CD4-positive, alpha-beta memory T cell (primary cell): ENCODE measurements at regions not wholly inside any gene's neighbourhood (a gene's known extent, or its start where the extent isn't known, plus 50 kb on each side); places are given as distances from the start of the nearest gene placed in this dataset.

Experiments
- CTCF ChIA-PET: fragments of 350-600 bp; sonication (Branson Sonifier 250); formaldehyde crosslinking; loops from one replicate; lab custom pipeline; 2021; ENCODE audit warnings: inconsistent platforms; ENCODE audit not compliant: partially characterized antibody; lab: Charles Lee
- POLR2A ChIA-PET: fragments of 350-600 bp; sonication (Branson Sonifier 250); formaldehyde crosslinking; loops from one replicate; lab custom pipeline; 2021; ENCODE audit not compliant: partially characterized antibody; lab: Charles Lee
- DNase-seq, 5 donors: peaks; one replicate each; pipeline versions ENCODE4 v3.0.0 to v3.0.0-alpha.2; 2020 to 2022; ENCODE audit warnings: mixed read lengths in 1 of 5
- H3K27ac ChIP-seq: one replicate; pipeline ENCODE4 v1.7.0; 2013; ENCODE audit warnings: low read depth, low read length
- H3K27me3 ChIP-seq: 2 replicates; pipeline ENCODE4 v1.7.0; 2013; ENCODE audit warnings: mild to moderate bottlenecking, low read length, moderate library complexity; ENCODE audit not compliant: insufficient read depth
- H3K36me3 ChIP-seq: 2 replicates; pipeline ENCODE4 v1.7.0; 2013; ENCODE audit warnings: mild to moderate bottlenecking, low read length, moderate library complexity; ENCODE audit not compliant: insufficient read depth
- H3K4me1 ChIP-seq: 2 replicates; pipeline ENCODE4 v1.7.0; 2013; ENCODE audit warnings: mild to moderate bottlenecking, low read length, moderate library complexity; ENCODE audit not compliant: insufficient read depth
- H3K4me3 ChIP-seq, 2 donors: one replicate each; pipeline ENCODE4 v1.7.0; 2013; ENCODE audit warnings: low read length in 2 of 2, mild to moderate bottlenecking in 1 of 2
- H3K9me3 ChIP-seq, 2 donors: one replicate each; pipeline ENCODE4 v1.7.0; 2013; ENCODE audit warnings: low read length in 2 of 2, control low read depth in 1 of 2; ENCODE audit not compliant: control insufficient read depth in 1 of 2
- H3K27ac Mint-ChIP-seq, 7 donors: one replicate each; pipeline ENCODE4 v1.8.0; 2020 to 2021; ENCODE audit warnings: mixed read lengths in 7 of 7, mild to moderate bottlenecking in 6 of 7, inconsistent platforms in 3 of 7, moderate library complexity in 3 of 7
- H3K27me3 Mint-ChIP-seq, 2 donors: one replicate each; pipeline ENCODE4 v1.8.0; 2020 to 2021; ENCODE audit warnings: mixed read lengths in 2 of 2
- H3K36me3 Mint-ChIP-seq, 2 donors: one replicate each; pipeline ENCODE4 v1.8.0; 2020 to 2021; ENCODE audit warnings: mixed read lengths in 2 of 2, inconsistent platforms in 1 of 2, mild to moderate bottlenecking in 1 of 2
- H3K4me1 Mint-ChIP-seq, 4 donors: one replicate each; pipeline ENCODE4 v1.8.0; 2020 to 2021; ENCODE audit warnings: mixed read lengths in 4 of 4, mild to moderate bottlenecking in 1 of 4
- H3K4me3 Mint-ChIP-seq, 8 donors: one replicate each; pipeline ENCODE4 v1.8.0; 2020 to 2021; ENCODE audit warnings: mixed read lengths in 8 of 8, mild to moderate bottlenecking in 7 of 8, moderate library complexity in 6 of 8, inconsistent platforms in 3 of 8
- H3K9me3 Mint-ChIP-seq, 8 donors: one replicate each; pipeline ENCODE4 v1.8.0; 2020 to 2021; ENCODE audit warnings: mixed read lengths in 8 of 8, mild to moderate bottlenecking in 5 of 8, inconsistent platforms in 3 of 8, moderate library complexity in 1 of 8
- intact Hi-C: fragments of 100-400 bp; cut with micrococcal nuclease; formaldehyde crosslinking; loops from one replicate; pipeline ENCODE4 v1.15.1; 2023

DNA sequence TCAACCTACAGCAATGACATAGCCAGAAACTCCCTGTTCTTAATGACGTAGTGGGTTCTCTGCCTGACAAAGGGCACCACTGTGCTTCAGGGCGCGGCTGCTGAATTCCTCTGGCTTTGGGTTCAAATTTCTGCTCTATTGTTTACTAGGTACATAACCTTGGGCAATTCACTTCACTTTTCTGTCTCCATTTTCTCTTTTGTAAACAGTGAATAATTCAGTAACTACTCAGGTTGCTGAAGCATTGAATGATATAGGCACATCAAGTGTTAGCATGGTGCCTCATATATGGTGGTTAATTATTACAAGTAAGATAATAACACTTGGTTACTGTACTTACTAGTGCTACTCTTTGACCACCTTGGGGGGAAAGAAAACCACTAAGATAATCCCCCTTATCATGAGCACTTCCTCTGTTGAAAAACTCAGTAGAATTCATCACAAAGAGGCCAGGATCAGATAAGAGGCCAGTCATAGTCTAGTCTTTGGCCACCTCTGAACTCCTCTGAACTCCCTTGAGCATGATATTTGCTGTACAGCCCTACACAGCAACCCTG is 92.0 kb upstream of the AHR start:
- Mint-ChIP-seq H3K4me1 (peaks cover 0 to 7% (median 0%) of the 10 kb centered on the region in 4 donors), H3K27ac (no peak overlapping the region), H3K4me3 (no peak overlapping the region), H3K36me3 (no peaks in the 10 kb centered on the region), H3K9me3 (peaks cover 0 to 1% (median 0%) of the 10 kb centered on the region in 8 donors), H3K27me3 (no peaks in the 10 kb centered on the region)
- no peaks in the 10 kb centered on the region for H3K36me3 ChIP-seq
- intact Hi-C loops, result no loop called here
- ChIA-PET POLR2A (no interaction called here), CTCF (interaction anchor here (1.0 kb wide), 1 partner anchor 9 kb away, joined by 3 read pairs; no protein-coding TSS in a partner anchor)
- no peaks in the 10 kb centered on the region for H3K9me3 ChIP-seq
- no peak overlapping the region for H3K27ac ChIP-seq
- DNase-seq, result no peak
- no peaks in the 10 kb centered on the region for H3K4me1 ChIP-seq
- H3K4me3 ChIP-seq, result no peak overlapping the region
- no peaks in the 10 kb centered on the region for H3K27me3 ChIP-seq

- H3K36me3 Mint-ChIP-seq, result no peaks in the 10 kb centered on the region
- peaks cover 0 to 7% (median 0%) of the 10 kb centered on the region in 4 donors for H3K4me1 Mint-ChIP-seq
- no peak overlapping the region for H3K27ac ChIP-seq
- peaks cover 0 to 1% (median 0%) of the 10 kb centered on the region in 8 donors for H3K9me3 Mint-ChIP-seq
- POLR2A ChIA-PET, result no interaction called here
- no peaks in the 10 kb centered on the region for H3K36me3 ChIP-seq
- H3K27me3 Mint-ChIP-seq, result no peaks in the 10 kb centered on the region
- no peak overlapping the region for H3K27ac Mint-ChIP-seq
- no peaks in the 10 kb centered on the region for H3K9me3 ChIP-seq
- no peaks in the 10 kb centered on the region for H3K27me3 ChIP-seq
- no peak for DNase-seq
- H3K4me3 ChIP-seq, result no peak overlapping the region
- intact Hi-C loops, result no loop called here
- H3K4me1 ChIP-seq, result no peaks in the 10 kb centered on the region
- no peak overlapping the region for H3K4me3 Mint-ChIP-seq
- CTCF ChIA-PET, result interaction anchor here (0.8 to 2.0 kb wide), 2 partner anchors 224 to 227 kb away, joined by 3 to 4 read pairs; no protein-coding TSS in a partner anchor
These were observed 91.2 kb upstream of the AHR start for GRCh38 chr7:17207220-17207619.

- Mint-ChIP-seq H3K27ac (no peak overlapping the region), H3K4me3 (no peak overlapping the region), H3K27me3 (no peaks in the 10 kb centered on the region), H3K36me3 (no peaks in the 10 kb centered on the region), H3K4me1 (peaks cover 0 to 7% (median 0%) of the 10 kb centered on the region in 4 donors), H3K9me3 (no peaks in the 10 kb centered on the region)
- intact Hi-C loops, result no loop called here
- Histone ChIP-seq H3K4me1 (no peaks in the 10 kb centered on the region), H3K9me3 (no peaks in the 10 kb centered on the region), H3K27me3 (no peaks in the 10 kb centered on the region), H3K4me3 (no peak overlapping the region), H3K36me3 (no peaks in the 10 kb centered on the region), H3K27ac (no peak overlapping the region)
- ChIA-PET POLR2A (no interaction called here), CTCF (interaction anchor here (2.0 kb wide), 1 partner anchor 226 kb away, joined by 4 read pairs; no protein-coding TSS in a partner anchor)
- DNase-seq, result no peak
These were observed 89.4 kb upstream of the AHR start for GRCh38 chr7:17209101-17209500.

DNA sequence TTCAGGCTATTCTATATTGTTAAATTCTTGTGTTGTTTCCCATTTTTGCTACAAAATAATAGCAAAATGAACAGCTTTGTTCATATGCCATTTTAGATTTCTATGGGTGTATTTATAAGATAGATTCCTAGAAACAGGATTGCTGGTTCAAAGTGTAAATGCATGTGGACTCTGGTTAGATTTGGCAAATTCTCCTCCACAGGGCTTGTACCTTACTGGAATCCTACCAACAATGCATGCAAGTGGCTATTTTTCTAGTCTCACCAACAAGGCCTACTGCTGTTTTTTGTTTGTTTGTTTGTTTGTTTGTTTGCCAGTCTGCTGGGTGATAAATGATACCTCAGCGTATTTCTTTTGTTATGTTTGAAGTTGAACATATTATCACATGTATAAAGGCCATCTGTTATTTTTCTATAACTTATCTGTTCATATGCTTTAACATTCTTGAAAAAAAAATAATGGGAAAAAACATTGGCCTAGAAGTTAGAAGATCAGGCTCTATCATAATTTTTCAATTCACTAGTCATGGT is 87.1 kb upstream of the AHR start:
- Histone ChIP-seq H3K9me3 (no peaks in the 10 kb centered on the region), H3K4me3 (no peak overlapping the region), H3K27ac (no peak overlapping the region), H3K36me3 (no peaks in the 10 kb centered on the region), H3K4me1 (no peaks in the 10 kb centered on the region), H3K27me3 (no peaks in the 10 kb centered on the region)
- Mint-ChIP-seq H3K36me3 (no peaks in the 10 kb centered on the region), H3K4me3 (no peak overlapping the region), H3K27me3 (no peaks in the 10 kb centered on the region), H3K9me3 (peaks cover 0 to 9% (median 0%) of the 10 kb centered on the region in 8 donors), H3K27ac (no peak overlapping the region), H3K4me1 (peaks cover 0 to 7% (median 0%) of the 10 kb centered on the region in 4 donors)
- intact Hi-C loops, result no loop called here
- ChIA-PET POLR2A (no interaction called here), CTCF (no interaction called here)
- DNase-seq, result no peak

- Mint-ChIP-seq H3K27me3 (no peaks in the 10 kb centered on the region), H3K36me3 (no peaks in the 10 kb centered on the region), H3K4me1 (peaks cover 0 to 2% (median 0%) of the 10 kb centered on the region in 4 donors), H3K9me3 (peaks cover 0 to 9% (median 0%) of the 10 kb centered on the region in 8 donors), H3K27ac (no peak overlapping the region), H3K4me3 (no peak overlapping the region)
- H3K36me3 ChIP-seq, result no peaks in the 10 kb centered on the region
- H3K9me3 ChIP-seq, result no peaks in the 10 kb centered on the region
- no peaks in the 10 kb centered on the region for H3K4me1 ChIP-seq
- no peak for DNase-seq
- ChIA-PET POLR2A (no interaction called here), CTCF (no interaction called here)
- H3K27me3 ChIP-seq, result no peaks in the 10 kb centered on the region
- intact Hi-C loops, result no loop called here
- H3K4me3 ChIP-seq, result no peak overlapping the region
- no peak overlapping the region for H3K27ac ChIP-seq
These were observed 86.3 kb upstream of the AHR start for GRCh38 chr7:17212188-17212587.

GRCh38 chr7:17227766-17228490 is 70.5 kb upstream of the AHR start:
- no peaks in the 10 kb centered on the region for H3K27me3 ChIP-seq
- Mint-ChIP-seq H3K4me3 (no peak overlapping the region), H3K4me1 (peaks cover under 1 to 9% (median 3%) of the 10 kb centered on the region in 4 donors), H3K9me3 (peaks cover 0 to 5% (median 0%) of the 10 kb centered on the region in 8 donors), H3K36me3 (peaks cover 0 to 1% of the 10 kb centered on the region in 2 donors), H3K27ac (no peak overlapping the region), H3K27me3 (no peaks in the 10 kb centered on the region)
- CTCF ChIA-PET, result interaction anchor here (0.7 to 0.8 kb wide), 2 partner anchors 48 to 246 kb away, joined by 3 read pairs; no protein-coding TSS in a partner anchor
- DNase-seq, result no peak
- intact Hi-C loops, result no loop called here
- H3K27ac ChIP-seq, result no peak overlapping the region
- POLR2A ChIA-PET, result interaction anchor here (1.0 kb wide), 1 partner anchor 71 kb away, joined by 3 read pairs; the partner anchor contains the start of gene AHR
- no peaks in the 10 kb centered on the region for H3K9me3 ChIP-seq
- peaks cover 1% of the 10 kb centered on the region for H3K4me1 ChIP-seq
- H3K4me3 ChIP-seq, result no peak overlapping the region
- H3K36me3 ChIP-seq, result no peaks in the 10 kb centered on the region

DNA sequence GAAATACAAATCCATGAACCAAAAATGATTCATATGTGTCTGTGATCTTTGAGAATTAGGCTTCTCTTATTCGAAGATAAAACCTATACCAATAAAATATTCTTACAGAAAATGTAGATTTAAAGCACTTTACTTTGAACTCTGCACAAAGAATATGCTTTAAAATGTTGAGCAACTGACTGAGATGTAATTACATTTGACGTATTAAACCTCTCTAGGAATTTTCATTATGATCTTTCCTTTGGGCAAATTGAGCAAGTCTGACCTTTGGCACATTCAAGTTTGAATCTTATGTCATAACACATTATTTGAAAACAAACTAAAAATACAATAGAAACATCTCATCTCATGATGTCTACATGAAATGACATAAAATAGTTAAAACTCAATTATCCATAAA is 69.2 kb upstream of the AHR start:
- intact Hi-C loops, result no loop called here
- Histone ChIP-seq H3K4me1 (peaks cover 14% of the 10 kb centered on the region), H3K27me3 (no peaks in the 10 kb centered on the region), H3K27ac (no peak overlapping the region), H3K36me3 (no peaks in the 10 kb centered on the region), H3K4me3 (no peak overlapping the region), H3K9me3 (no peaks in the 10 kb centered on the region)
- Mint-ChIP-seq H3K9me3 (peaks cover 0 to 5% (median 0%) of the 10 kb centered on the region in 8 donors), H3K4me1 (peaks cover 11 to 20% (median 14%) of the 10 kb centered on the region in 4 donors), H3K4me3 (no peak overlapping the region), H3K27ac (no peak overlapping the region), H3K27me3 (no peaks in the 10 kb centered on the region), H3K36me3 (peaks cover 0 to 1% of the 10 kb centered on the region in 2 donors)
- ChIA-PET CTCF (no interaction called here), POLR2A (no interaction called here)
- no peak for DNase-seq
